Stimulated activated naive CD4-positive, alpha-beta T cell treated with Interleukin-2 at 50 U/mL for 16 hours (primary cell): ENCODE measurements at regions not wholly inside any gene's neighbourhood (a gene's known extent, or its start where the extent isn't known, plus 50 kb on each side); places are given as distances from the start of the nearest gene placed in this dataset.

ENCODE experiments used
- DNase-seq: peaks from one replicate; lab custom pipeline; 2025; lab: John Stamatoyannopoulos, UW

- DNase-seq = no peak
Observed at GRCh38 chr17:72425794-72426168, 305.0 kb downstream of the SOX9 start.

DNA sequence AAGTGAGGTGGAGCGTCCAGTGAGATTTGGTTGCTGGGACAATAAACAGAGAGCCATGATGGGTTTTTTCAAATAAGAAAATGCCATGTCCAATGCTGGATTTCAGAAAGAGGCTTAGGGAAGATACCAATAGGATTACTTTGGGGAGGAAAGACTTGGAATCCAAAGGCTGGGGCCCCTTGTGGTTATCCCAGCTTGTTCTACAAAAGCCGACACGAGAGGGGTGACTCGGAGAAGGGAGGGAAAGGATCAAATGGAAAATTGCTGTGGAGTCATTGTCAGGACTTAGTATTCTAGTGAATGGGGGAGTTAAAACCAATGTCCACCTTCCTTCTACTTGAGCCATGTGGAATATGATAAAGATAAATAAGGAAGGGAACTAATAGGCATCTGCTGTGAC lies 305.5 kb downstream of the SOX9 start:
- DNase-seq = no peak

- DNase-seq = no peak
Observed at GRCh38 chr17:72426948-72427760, 306.3 kb downstream of the SOX9 start.

DNA sequence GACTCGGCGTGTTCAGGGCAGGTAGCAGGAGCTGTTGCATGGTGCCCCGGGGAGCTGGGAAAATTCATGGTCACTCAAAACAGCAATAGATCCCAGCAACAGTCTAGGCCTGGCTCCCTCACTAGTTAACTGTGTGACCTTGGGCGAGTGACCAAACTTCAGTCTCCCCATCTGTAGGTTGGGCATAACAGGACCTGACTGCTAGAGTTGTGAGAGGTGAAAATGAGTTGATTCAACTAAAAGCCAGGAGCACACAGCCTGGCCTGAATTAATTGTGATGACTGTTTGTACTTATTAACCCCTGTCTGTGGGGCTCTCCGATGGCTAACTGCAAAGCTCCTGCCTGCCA lies 306.9 kb downstream of the SOX9 start:
- DNase-seq = no peak

GRCh38 chr17:72429066-72429638 lies 308.3 kb downstream of the SOX9 start:
- no peak for DNase-seq

DNA sequence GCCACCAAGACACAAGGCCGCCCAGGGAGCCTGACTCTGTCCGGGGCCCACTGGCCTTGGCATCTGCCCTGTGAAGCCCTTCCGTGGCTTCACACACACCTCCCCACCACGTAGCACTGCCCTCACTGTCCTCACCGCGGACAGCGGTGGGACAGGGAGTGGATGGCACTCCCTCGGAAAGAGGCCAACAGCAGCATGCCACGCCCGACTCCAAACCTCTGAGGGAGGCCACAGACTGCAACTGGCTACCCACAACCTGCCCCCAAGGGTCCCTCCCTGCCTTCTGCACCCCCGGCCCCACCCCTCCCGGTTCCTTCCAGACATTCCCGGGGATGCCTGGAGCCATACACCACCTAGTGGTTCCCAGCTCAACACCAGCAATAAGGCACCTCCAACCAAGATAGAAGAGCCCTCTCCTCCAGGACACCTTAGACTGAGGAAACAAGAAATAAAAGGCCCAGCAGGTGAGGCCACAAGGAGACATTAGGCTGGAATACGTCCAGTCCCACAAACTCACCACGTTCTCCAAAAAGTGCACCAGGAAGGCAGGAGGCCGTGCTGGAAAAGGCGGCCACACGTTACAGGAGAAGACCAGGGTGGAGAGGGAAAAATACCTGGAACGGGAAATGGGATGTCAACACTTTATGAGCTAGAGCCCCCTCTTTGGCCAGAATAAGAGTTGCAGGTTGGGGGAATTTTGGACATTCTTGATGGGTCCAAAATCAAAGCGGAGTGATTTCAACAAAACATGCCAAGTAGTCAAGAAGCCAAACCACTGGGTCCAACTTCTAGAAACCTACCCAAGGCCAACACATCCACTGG lies 310.0 kb downstream of the SOX9 start:
- no peak for DNase-seq

- DNase-seq = no peak
Observed at GRCh38 chr17:72432143-72432621, 311.4 kb downstream of the SOX9 start.

- no peak for DNase-seq
Observed at GRCh38 chr17:72432881-72433280, 312.1 kb downstream of the SOX9 start.

DNA sequence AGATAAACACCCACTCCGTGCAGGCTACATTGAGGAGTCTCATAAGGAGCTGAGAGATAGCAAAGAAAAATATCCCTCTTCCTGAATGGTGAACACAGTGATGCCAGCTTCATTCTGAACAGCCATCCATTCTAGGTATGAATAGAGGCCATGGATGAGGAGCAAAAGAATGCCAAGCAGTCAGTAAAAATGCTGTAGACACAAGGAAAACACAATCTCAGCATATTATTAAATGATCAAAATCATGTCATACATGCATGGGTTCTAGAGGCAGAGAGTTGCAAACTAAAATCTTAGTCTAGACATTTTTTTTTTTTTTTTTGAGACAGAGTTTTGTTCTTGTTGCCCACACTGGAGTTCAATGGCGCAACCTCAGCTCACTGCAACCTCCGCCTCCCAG lies 313.0 kb downstream of the SOX9 start:
- DNase-seq = no peak

DNA sequence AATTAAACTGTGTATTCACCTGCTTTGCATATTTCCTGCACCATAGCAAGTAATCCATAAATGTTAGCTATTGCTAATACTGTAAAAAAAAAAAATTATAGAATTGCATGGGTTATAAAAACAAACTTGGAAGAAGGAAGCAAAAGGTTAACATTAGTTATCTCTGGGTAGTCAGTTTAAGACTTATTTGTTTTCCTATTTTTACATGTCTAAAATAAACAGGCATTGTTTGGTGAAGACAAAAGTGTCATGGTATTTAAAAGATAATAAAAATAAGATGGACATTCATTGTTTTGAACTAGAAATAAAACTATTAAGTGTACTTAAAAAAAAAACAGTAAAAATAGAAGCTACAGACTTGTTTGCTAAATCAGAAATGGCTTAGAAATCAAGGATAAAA lies 313.8 kb downstream of the SOX9 start:
- no peak for DNase-seq

DNA sequence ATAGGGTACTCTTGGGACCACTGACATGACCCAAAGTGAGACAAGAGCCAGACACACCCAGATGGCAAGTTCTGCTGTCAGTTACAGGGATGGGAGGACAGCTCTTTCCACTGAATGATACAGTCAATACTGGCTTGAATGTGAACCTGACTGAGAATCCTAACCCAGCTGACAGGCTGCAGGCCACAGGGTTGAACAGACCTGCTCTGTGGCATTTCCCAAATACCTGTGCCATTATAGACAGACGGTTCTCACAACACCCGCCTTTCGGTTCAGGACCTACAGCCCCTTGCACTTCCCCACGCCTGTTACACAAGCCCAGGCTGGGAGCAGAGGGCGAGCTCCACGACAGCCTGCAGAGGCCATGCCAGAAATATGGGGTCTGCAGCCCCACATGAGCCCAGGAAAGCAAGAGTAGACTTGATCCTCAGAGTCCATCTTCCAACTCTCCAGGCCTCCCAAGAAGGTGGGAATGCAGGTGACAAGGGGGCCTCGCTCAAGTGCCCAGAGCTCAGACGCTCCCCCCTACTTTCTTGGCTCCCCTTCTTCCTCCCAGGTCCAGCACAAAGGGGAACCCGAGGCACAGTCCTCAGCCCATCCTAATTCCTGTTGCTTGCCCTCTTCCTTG lies 314.3 kb downstream of the SOX9 start:
- DNase-seq = no peak

GRCh38 chr17:72438783-72439182 lies 318.0 kb downstream of the SOX9 start:
- DNase-seq = no peak

- DNase-seq = no peak
Observed at GRCh38 chr17:72439893-72440502, 319.2 kb downstream of the SOX9 start.

DNA sequence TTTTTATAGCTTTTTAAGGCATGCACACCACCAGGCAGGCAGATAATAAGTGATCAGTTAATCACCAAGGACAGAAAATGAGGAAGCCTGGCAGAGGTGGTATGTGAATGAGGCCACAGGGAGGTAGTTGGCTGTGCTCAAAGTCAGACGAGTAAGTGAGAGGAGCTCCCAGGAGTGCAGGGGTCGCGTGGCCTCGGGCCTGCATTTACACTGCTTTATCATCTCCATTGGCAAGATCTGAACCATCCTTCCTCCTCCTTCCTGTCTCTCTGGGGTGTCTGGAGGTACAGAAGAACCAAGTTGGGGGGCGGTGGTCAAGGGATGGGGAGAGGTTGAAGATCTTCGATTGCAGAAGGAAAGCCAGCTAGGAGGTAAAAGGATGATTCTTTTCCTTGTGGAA lies 320.1 kb downstream of the SOX9 start:
- no peak for DNase-seq

GRCh38 chr17:72441909-72442308 lies 321.1 kb downstream of the SOX9 start:
- no peak for DNase-seq

DNA sequence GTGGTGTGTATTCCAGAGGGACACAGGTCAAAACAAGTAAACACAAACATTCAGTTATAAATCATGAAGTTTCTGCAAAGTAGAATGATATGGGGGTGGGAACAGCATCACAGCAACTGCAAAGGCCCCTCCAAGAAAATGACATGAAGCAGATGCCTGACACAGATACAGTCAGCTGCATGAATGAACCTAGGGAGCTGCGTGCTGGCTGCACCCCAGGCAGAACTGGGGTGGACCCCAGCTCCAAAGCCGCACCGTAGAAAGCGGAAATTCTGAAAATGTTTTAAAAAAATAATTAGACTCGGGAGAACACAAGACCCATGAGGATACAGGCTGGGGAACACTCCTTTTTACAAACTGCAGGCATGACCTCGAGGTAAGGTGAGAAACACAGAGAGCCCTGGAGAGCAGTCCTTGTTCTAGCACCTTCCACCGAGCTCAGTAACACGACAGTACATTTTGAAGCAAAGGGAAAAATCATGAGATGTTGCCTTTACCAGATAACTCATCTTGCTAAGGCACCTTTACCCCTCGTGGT lies 323.8 kb downstream of the SOX9 start:
- DNase-seq = no peak

DNA sequence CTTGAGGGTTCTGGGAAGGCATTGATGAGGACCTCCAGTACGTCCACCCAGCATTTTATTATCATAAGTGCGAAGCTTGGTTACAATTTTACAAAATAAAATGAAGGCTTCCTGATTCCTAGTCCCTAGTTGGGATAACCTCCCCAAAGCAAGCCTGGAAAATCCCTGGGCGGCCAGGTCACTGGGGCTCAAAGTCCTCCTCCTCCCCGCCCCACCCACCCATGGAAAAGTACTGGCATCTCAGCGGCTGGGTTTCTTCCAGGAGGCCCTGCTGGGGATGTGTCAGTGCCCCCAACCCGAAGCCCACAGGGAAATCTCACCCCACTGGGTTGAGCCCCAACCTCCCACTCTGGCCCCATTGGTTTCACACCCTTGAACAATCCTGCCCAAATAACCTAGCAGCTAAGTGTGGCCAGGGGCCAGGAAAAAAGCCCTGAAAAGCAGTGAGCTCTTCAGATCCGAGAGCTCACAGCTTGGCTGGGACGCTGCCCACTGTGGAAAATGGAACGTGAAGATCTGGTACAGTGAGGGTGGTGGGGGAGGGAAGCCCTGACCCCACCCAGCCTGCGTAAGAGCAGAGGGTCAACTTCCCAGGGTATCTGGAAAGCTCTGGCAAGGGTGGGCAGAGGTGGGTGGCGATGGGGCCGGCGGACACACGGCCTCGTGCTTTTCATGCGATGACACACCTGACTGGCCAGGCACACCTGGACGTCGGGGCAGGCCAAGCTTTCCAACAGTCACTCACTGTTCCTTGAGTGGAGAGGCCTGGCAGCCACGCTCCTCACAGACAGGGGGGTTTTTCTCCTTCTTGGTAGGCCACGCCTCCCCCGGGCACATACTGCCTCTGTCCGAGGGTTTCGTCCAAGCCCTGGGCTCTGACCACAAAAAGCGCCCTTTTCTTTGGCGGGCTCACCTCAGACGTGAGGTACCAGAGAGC lies 324.5 kb downstream of the SOX9 start:
- no peak for DNase-seq

DNA sequence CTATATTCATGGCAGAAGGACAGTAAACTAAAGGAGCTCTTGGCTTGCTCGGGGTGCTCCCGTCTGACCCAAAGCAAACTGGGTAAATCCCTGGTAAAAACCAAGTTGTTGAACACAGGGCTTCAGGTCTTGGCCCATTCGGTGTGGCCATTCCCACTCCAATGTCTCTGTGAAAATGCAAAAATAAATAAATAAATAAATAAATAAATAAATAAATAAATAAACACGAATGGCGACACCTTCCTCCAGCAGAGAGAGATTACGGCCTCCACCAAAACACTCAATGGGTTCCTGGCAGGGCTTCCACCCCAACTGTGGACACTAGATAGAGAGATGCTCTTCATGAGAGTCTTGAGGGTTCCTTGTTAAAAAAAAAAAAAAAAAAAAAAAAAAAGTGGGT lies 325.3 kb downstream of the SOX9 start:
- no peak for DNase-seq

- no peak for DNase-seq
Observed at GRCh38 chr17:72446525-72447250, 325.9 kb downstream of the SOX9 start.

- DNase-seq = no peak
Observed at GRCh38 chr17:72447251-72447640, 326.4 kb downstream of the SOX9 start.
